ENCODE measurements at regions not wholly inside any gene's neighbourhood (a gene's known extent, or its start where the extent isn't known, plus 50 kb on each side); places are given as distances from the start of the nearest gene placed in this dataset.

GRCh38 chr3:176663837-176664831 lies 533.1 kb downstream of the TBL1XR1 start:
- no peak overlapping the region for H3K9ac ChIP-seq (ENCODE audit: insufficient read depth, low read depth, low read length)
- no peak overlapping the region for H2AFZ ChIP-seq (ENCODE audit: low read length)
- peak; percentile 51 for FAIRE-seq
- in situ Hi-C loops (cut with HindIII; ENCODE audit: extremely low pct_ligation_motif_present, low pct_unique_long_range_greater_than_20kb) (no loop called here), intact Hi-C loops (cut with micrococcal nuclease; ENCODE audit: unreplicated experiment) (loop anchor here (1.0 kb wide), 1 partner anchor 150 kb away; no protein-coding TSS in a partner anchor)
- H3K79me2 ChIP-seq (ENCODE audit: insufficient read depth, low read length): no peaks in the 10 kb centered on the region
- peak; percentile 82 for ATAC-seq
- CTCF ChIA-PET (ENCODE audit: low intra/inter-chr PET ratio, low total read pairs): interaction anchor here (2.2 kb wide), 1 partner anchor 150 kb away, joined by 6 read pairs; no protein-coding TSS in a partner anchor
- no peaks in the 10 kb centered on the region for H4K20me1 ChIP-seq (ENCODE audit: insufficient read depth, low read length)
- H3K27ac ChIP-seq (ENCODE audit: extremely low read length, insufficient read depth, low read length): no peak overlapping the region
- no peaks in the 10 kb centered on the region for H3K4me1 ChIP-seq (ENCODE audit: insufficient read depth, low read length)
- H3K9me3 ChIP-seq (ENCODE audit: low read length): no peaks in the 10 kb centered on the region
- H3K4me2 ChIP-seq (ENCODE audit: low read depth, low read length): no peak overlapping the region
- TF ChIP-seq, protein P1, sequence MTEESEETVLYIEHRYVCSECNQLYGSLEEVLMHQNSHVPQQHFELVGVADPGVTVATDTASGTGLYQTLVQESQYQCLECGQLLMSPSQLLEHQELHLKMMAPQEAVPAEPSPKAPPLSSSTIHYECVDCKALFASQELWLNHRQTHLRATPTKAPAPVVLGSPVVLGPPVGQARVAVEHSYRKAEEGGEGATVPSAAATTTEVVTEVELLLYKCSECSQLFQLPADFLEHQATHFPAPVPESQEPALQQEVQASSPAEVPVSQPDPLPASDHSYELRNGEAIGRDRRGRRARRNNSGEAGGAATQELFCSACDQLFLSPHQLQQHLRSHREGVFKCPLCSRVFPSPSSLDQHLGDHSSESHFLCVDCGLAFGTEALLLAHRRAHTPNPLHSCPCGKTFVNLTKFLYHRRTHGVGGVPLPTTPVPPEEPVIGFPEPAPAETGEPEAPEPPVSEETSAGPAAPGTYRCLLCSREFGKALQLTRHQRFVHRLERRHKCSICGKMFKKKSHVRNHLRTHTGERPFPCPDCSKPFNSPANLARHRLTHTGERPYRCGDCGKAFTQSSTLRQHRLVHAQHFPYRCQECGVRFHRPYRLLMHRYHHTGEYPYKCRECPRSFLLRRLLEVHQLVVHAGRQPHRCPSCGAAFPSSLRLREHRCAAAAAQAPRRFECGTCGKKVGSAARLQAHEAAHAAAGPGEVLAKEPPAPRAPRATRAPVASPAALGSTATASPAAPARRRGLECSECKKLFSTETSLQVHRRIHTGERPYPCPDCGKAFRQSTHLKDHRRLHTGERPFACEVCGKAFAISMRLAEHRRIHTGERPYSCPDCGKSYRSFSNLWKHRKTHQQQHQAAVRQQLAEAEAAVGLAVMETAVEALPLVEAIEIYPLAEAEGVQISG (CRISPR knock-in tag; IDR thresholded peaks at IDR 0.05): no peak
- TF ChIP-seq, protein P2, sequence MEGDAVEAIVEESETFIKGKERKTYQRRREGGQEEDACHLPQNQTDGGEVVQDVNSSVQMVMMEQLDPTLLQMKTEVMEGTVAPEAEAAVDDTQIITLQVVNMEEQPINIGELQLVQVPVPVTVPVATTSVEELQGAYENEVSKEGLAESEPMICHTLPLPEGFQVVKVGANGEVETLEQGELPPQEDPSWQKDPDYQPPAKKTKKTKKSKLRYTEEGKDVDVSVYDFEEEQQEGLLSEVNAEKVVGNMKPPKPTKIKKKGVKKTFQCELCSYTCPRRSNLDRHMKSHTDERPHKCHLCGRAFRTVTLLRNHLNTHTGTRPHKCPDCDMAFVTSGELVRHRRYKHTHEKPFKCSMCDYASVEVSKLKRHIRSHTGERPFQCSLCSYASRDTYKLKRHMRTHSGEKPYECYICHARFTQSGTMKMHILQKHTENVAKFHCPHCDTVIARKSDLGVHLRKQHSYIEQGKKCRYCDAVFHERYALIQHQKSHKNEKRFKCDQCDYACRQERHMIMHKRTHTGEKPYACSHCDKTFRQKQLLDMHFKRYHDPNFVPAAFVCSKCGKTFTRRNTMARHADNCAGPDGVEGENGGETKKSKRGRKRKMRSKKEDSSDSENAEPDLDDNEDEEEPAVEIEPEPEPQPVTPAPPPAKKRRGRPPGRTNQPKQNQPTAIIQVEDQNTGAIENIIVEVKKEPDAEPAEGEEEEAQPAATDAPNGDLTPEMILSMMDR (CRISPR knock-in tag; IDR thresholded peaks at IDR 0.05): peak; percentile 42; the same call in 1 of the 2 replicates
- TF ChIP-seq CEBPG (CRISPR knock-in tag; IDR thresholded peaks at IDR 0.05) (peak; percentile 75), STAG1 (CRISPR knock-in tag; IDR thresholded peaks at IDR 0.05) (peak; percentile 48), AGO2 (optimal IDR thresholded peaks at IDR 0.05; ENCODE audit: low read depth, low read length) (no peak), CEBPB (IDR thresholded peaks at IDR 0.05; ENCODE audit: borderline replicate concordance, low read depth, low read length) (peak; percentile 76; the same call in 1 of the 2 replicates), MAFK (conservative IDR thresholded peaks at IDR 0.05 in 1 of 2, IDR thresholded peaks at IDR 0.05 in 1 of 2; ENCODE audit: low read length in 2 of 2) (peak in 1 of 2 experiments; percentile 25; a peak in 1 of 4 replicates), NFATC3 (CRISPR knock-in tag; IDR thresholded peaks at IDR 0.05) (no peak)
- peak; percentile 36 for DNase-seq (ENCODE audit: low spot score)
- BruUV-seq (replicated peaks): no TSS peak
- no peak overlapping the region for H3K4me3 ChIP-seq (replicated peaks in 1 of 3; ENCODE audit: insufficient read depth in 1 of 3, low read depth in 2 of 3, low read length in 3 of 3)
- no peaks in the 10 kb centered on the region for H3K36me3 ChIP-seq (replicated peaks in 1 of 2; ENCODE audit: control insufficient read depth in 1 of 2, insufficient read depth in 2 of 2, low read length in 2 of 2)
- WGBS (ENCODE audit: low lambda C conversion rate): 3% methylated on average over 8 of the region's 8 CpGs
- no peaks in the 10 kb centered on the region for H3K27me3 ChIP-seq (ENCODE audit: control insufficient read depth in 1 of 2, insufficient read depth in 2 of 2, low read length in 2 of 2)
- POLR2A ChIA-PET: no interaction called here
